ENCODE measurements at regions not wholly inside any gene's neighbourhood (a gene's known extent, or its start where the extent isn't known, plus 50 kb on each side); places are given as distances from the start of the nearest gene placed in this dataset.

GRCh38 chr9:16290169-16290568 lies 580.3 kb downstream of the BNC2 start:
- TF ChIP-seq CTCF (IDR thresholded peaks at IDR 0.05) (no peak), POLR2A (IDR thresholded peaks at IDR 0.05) (no peak), EP300 (IDR thresholded peaks at IDR 0.05) (no peak)

All from ovary (tissue), 3 donors.